Mesenteric fat pad (tissue), 1 donor: ENCODE measurements at regions not wholly inside any gene's neighbourhood (a gene's known extent, or its start where the extent isn't known, plus 50 kb on each side); places are given as distances from the start of the nearest gene placed in this dataset.

Experiments used
- DNase-seq: peaks from one replicate; pipeline ENCODE4 v3.0.0-alpha.2; 2020; ENCODE audit warnings: low spot score
- donor health status: DM: yes; HTN: yes; CAD: no.

GRCh38 chr1:25024615-25025350 is 94.7 kb upstream of the RUNX3 start:
- DNase-seq = no peak

DNA sequence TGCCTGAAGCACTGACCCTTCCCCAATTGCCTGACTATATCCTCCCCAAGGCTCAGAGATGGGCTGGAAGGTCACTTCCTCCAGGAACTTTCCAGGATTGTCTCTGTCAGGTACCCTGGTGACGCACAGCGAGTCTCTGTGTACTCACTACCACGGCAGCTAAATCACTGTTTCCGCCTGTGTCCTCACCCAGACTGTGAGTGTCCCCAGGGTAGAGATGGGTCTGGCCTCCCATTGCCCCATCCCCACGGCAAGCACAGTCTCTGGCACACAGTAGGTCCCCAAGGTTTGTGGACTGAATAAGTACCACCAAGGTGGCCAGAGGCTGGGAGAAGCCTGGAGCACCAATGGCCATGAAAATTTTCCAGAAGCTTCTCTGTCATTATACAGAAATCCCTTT is 93.8 kb upstream of the RUNX3 start:
- DNase-seq = no peak

DNA sequence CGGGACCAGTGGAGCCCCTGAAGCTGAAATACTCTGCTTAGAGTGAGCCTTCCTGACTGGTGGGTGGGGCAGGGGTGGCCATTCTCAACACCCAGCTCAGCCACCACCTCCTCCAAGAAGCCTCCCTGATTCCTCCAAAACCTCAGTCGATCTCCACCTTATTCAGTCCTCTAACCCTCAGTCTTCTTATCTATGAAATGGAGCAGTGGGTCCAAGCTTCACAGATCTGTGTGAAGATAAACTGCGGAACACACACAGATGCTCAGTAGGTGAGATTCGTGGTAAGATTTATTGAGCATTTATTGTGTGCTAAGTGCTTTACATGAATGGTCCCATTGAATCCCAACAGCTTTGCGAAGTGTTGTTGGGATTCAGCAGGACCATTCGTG is 93.1 kb upstream of the RUNX3 start:
- DNase-seq = no peak

GRCh38 chr1:25022361-25023189 is 92.5 kb upstream of the RUNX3 start:
- DNase-seq = no peak

DNA sequence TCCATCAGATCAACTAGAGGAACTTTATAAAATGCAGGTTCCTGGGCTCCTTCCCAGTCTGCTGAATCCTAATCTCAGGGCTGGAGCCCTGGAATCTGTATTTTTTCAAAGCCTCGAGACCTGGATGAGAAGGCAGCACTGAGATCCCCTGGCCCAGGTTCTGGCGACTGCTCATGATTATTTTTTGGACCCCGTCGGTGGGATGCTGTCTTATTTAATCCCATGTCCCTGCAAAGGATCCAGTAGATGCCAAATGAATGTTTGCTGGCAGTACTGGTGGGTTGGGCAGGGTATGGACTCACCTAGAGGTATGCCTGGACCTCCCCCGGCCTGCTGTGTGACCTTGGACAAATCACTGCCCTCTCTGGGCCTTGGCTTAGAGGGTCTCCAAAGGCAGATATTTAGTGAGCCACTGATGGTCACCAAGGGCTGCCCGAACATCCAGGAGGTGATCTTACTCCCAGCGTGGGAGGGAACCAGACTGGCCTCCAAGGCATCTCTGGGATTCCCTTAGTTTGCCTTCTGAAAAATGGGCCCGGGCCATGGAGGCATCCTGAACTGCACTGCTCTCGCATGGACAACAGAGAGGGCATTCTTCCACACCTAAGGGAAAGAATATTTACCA is 91.6 kb upstream of the RUNX3 start:
- no peak for DNase-seq

GRCh38 chr1:25020851-25021590 is 90.9 kb upstream of the RUNX3 start:
- no peak for DNase-seq

- DNase-seq = no peak
Observed at GRCh38 chr1:25020173-25020845, 90.2 kb upstream of the RUNX3 start.

DNA sequence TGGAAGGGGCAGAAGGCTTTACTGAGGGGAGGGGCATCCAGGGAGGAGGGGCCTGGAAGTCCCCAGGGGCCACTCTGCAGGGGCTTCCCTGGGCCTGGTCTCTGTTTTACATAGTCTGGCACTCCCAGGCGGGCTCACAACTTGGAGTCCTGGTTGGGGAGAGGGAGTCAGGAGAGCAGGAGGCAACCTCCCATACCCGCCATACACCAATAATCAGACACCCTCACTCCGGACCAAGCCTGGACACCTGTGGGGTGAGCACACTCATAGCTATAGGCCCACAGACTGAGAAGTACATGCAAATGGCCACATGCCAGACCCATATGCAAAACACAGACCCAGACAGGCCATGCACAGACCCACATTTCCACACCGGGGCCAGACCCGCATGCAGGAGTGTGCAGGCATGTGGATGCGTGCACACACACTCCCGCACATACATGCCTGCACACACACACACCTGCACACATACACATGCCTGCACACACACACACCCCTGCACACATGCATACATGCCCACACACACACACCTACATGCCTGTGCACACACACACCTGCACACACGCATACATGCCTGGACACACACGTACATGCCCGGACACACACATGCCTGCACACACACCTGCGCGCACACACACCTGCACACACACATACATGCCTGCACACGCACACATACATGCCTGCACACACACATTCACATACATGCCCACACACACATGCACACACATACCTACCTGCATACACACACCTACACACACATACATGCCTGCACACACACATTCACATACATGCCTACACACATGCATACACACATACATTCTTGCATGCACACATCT is 89.5 kb upstream of the RUNX3 start:
- no peak for DNase-seq

GRCh38 chr1:25018943-25019336 is 88.9 kb upstream of the RUNX3 start:
- no peak for DNase-seq

DNA sequence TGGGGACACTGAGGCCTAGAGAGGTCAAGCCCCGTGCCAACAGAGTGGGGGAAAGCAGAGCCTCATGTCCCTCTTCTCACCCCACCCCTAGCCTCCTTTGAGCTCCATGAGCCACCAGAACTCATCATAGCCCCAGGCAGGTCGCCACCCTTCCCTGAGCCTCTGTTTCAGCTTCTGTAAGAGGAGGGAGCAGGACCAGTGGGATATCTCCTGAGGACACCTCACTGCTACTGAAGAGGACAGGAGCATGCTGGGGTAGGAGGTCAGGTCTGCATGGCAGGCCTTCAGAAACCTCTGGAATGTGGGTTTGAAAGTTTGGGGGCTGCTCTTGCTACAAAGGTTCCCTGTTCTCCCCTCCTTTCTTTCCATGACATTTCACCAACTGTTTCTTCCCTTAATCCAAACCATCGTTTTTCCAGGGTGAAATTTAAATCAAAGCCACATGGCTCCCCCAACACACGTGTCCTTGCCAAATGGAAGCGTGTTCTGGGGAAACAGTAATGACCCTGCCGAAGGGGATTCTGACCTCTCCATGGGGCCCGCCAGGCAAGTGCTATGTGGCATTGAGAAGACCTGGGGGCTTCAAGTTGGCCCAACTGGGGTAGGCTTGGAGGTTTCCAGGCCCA is 88.1 kb upstream of the RUNX3 start:
- DNase-seq = no peak

DNA sequence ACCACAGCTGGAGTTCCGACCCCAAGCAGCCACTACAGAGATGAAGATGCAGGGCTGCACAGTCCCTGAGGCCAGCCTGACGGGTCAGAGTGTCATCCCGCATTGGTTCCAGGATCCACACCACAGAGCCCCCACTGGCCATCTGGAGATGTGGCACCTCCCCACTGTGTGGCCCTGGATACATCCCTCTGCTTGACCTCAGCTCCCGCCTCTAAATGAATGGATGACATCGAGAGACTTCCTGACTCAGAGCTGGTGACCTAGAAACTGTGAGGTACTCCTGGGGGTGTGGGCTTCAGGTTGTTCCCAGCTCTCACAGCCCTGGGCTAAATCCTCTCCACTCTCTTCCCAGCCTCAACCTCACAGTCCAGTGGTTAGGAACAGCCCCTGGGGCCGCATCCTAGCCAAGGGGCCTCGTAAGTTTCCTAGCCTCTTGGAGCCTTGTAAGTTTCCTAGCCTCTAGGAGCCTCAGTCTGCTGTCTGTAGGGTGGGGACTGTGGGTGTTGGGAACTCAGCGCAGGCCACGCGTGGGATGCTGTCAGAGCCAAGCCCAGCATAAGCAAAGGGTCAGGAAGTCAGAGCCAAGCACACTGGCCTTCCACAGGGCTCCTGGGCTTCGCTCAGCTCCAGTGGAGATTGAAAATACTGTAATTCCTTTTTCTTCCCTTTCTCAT is 87.5 kb upstream of the RUNX3 start:
- DNase-seq = no peak

GRCh38 chr1:25012966-25013962 is 83.2 kb upstream of the RUNX3 start:
- DNase-seq = no peak

DNA sequence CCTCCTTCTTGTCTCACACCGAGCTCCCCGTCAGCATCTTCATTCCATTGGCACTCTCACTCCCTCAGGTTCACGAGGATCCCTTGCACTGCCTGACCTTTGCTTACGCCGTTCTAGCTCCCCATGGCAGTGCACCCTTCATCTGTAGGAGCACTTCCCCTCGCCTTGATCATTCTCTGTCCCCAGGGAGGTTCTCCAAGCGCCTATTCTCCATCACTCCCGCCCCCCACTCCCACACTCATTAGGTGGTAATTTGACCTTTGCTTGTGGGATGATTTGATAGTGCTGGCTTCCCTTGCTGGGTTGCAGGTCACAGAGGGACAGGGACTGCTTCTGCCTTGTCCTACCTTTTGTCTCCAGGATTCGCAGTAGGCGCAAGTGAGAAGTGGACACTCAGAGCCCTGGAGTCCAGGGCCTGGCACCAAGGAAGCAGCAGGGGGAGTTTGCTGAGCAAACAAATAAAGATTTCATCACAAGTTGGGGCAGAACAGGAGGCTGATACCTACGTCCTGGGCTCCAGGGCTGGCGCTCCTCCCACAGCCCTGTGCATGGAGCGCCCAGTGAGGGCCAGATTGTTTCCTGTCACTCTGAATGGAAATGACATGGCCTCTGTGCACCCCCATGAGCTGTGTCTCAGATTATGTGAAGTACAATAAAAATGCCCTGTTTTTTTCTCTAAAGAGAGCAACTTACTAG is 82.0 kb upstream of the RUNX3 start:
- DNase-seq = no peak

GRCh38 chr1:25011275-25011674 is 81.2 kb upstream of the RUNX3 start:
- DNase-seq = no peak

GRCh38 chr1:25009671-25010262 is 79.7 kb upstream of the RUNX3 start:
- DNase-seq = no peak

- no peak for DNase-seq
Observed at GRCh38 chr1:25008192-25008485, 78.1 kb upstream of the RUNX3 start.
